ENCODE measurements at regions not wholly inside any gene's neighbourhood (a gene's known extent, or its start where the extent isn't known, plus 50 kb on each side); places are given as distances from the start of the nearest gene placed in this dataset.

GRCh38 chr17:71849783-71850768, 270.7 kb upstream of the SOX9 start:
- Histone ChIP-seq H3K27me3 (ENCODE audit: low read depth) (no peaks in the 10 kb centered on the region), H3K9me3 (no peaks in the 10 kb centered on the region), H3K4me3 (no peak overlapping the region), H3K36me3 (no peaks in the 10 kb centered on the region), H3K27ac (no peak overlapping the region), H3K4me1 (no peaks in the 10 kb centered on the region)
- DNase-seq: no peak
- intact Hi-C loops (cut with DNase I): no loop called here
- no peak for ATAC-seq
- TF ChIP-seq CTCF (IDR thresholded peaks at IDR 0.05): no peak

GRCh38 chr17:71850812-71851211, 270.0 kb upstream of the SOX9 start:
- no peak for ATAC-seq
- no peak for TF ChIP-seq CTCF (IDR thresholded peaks at IDR 0.05)
- Histone ChIP-seq H3K4me1 (no peaks in the 10 kb centered on the region), H3K4me3 (no peak overlapping the region), H3K36me3 (no peaks in the 10 kb centered on the region), H3K9me3 (no peaks in the 10 kb centered on the region), H3K27ac (no peak overlapping the region), H3K27me3 (ENCODE audit: low read depth) (no peaks in the 10 kb centered on the region)
- intact Hi-C loops (cut with DNase I): no loop called here
- DNase-seq: no peak

GRCh38 chr17:71855010-71855409, 265.8 kb upstream of the SOX9 start:
- H3K27ac ChIP-seq: no peak overlapping the region
- no peaks in the 10 kb centered on the region for H3K4me1 ChIP-seq
- H3K36me3 ChIP-seq: no peaks in the 10 kb centered on the region
- H3K27me3 ChIP-seq (ENCODE audit: low read depth): no peaks in the 10 kb centered on the region
- ATAC-seq (no peak), DNase-seq (no peak)
- intact Hi-C loops (cut with DNase I): no loop called here
- no peak for TF ChIP-seq CTCF (IDR thresholded peaks at IDR 0.05)
- no peak overlapping the region for H3K4me3 ChIP-seq
- H3K9me3 ChIP-seq: no peaks in the 10 kb centered on the region

- TF ChIP-seq CTCF (IDR thresholded peaks at IDR 0.05): no peak
- ATAC-seq (no peak), DNase-seq (no peak)
- no peaks in the 10 kb centered on the region for H3K27me3 ChIP-seq (ENCODE audit: low read depth)
- H3K9me3 ChIP-seq: no peaks in the 10 kb centered on the region
- no peaks in the 10 kb centered on the region for H3K4me1 ChIP-seq
- no peak overlapping the region for H3K27ac ChIP-seq
- no peak overlapping the region for H3K4me3 ChIP-seq
- H3K36me3 ChIP-seq: no peaks in the 10 kb centered on the region
- intact Hi-C loops (cut with DNase I): no loop called here
Observed at GRCh38 chr17:71864755-71865154, 256.1 kb upstream of the SOX9 start.

- H3K4me3 ChIP-seq: no peak overlapping the region
- H3K36me3 ChIP-seq: no peaks in the 10 kb centered on the region
- TF ChIP-seq CTCF (IDR thresholded peaks at IDR 0.05): no peak
- H3K4me1 ChIP-seq: no peaks in the 10 kb centered on the region
- no peak overlapping the region for H3K27ac ChIP-seq
- ATAC-seq: no peak
- DNase-seq: no peak
- no peaks in the 10 kb centered on the region for H3K9me3 ChIP-seq
- H3K27me3 ChIP-seq (ENCODE audit: low read depth): no peaks in the 10 kb centered on the region
- intact Hi-C loops (cut with DNase I): no loop called here
Observed at GRCh38 chr17:71866095-71866494, 254.7 kb upstream of the SOX9 start.

Data from lower lobe of right lung (tissue), 2 donors.